HG03354 (cell line): ENCODE measurements at regions not wholly inside any gene's neighbourhood (a gene's known extent, or its start where the extent isn't known, plus 50 kb on each side); places are given as distances from the start of the nearest gene placed in this dataset.

Source experiments
- ATAC-seq: cut with Tn5 transposase; IDR thresholded peaks from one replicate; pipeline ENCODE4 v1.9.1; 2021; ENCODE audit warnings: mild to moderate bottlenecking; ENCODE audit not compliant: unreplicated experiment, poor library complexity, severe bottlenecking

- ATAC-seq: no peak
Observed at GRCh38 chr6:9982215-9982614, 432.7 kb downstream of the TFAP2A start.

GRCh38 chr6:9979996-9980395 is 434.9 kb downstream of the TFAP2A start:
- no peak for ATAC-seq

- ATAC-seq: no peak
Observed at GRCh38 chr6:9978480-9978879, 436.4 kb downstream of the TFAP2A start.

GRCh38 chr6:9977411-9977810 is 437.5 kb downstream of the TFAP2A start:
- ATAC-seq: no peak

- no peak for ATAC-seq
Observed at GRCh38 chr6:9961646-9962045, 453.2 kb downstream of the TFAP2A start.

GRCh38 chr6:9957215-9957759 is 457.6 kb downstream of the TFAP2A start:
- ATAC-seq: no peak

GRCh38 chr6:9948678-9949077 is 466.2 kb downstream of the TFAP2A start:
- no peak for ATAC-seq

- ATAC-seq: no peak
Observed at GRCh38 chr6:9943986-9944385, 470.9 kb downstream of the TFAP2A start.

- ATAC-seq: no peak
Observed at GRCh38 chr6:9943026-9943425, 471.8 kb downstream of the TFAP2A start.

- ATAC-seq: no peak
Observed at GRCh38 chr6:9942131-9942530, 472.7 kb downstream of the TFAP2A start.

- ATAC-seq: no peak
Observed at GRCh38 chr6:9938801-9939200, 476.1 kb downstream of the TFAP2A start.

- ATAC-seq: no peak
Observed at GRCh38 chr6:9937031-9937763, 477.7 kb downstream of the TFAP2A start.

- no peak for ATAC-seq
Observed at GRCh38 chr6:9936551-9936950, 478.3 kb downstream of the TFAP2A start.

GRCh38 chr6:9933677-9934076 is 481.2 kb downstream of the TFAP2A start:
- no peak for ATAC-seq

- ATAC-seq: no peak
Observed at GRCh38 chr6:9927275-9927674, 487.6 kb downstream of the TFAP2A start.

GRCh38 chr6:9924971-9925370 is 489.9 kb downstream of the TFAP2A start:
- no peak for ATAC-seq

GRCh38 chr6:9921366-9921765 is 493.5 kb downstream of the TFAP2A start:
- ATAC-seq: no peak

GRCh38 chr6:9914951-9915350 is 499.9 kb downstream of the TFAP2A start:
- ATAC-seq: no peak

- no peak for ATAC-seq
Observed at GRCh38 chr6:9901376-9901775, 513.5 kb downstream of the TFAP2A start.

GRCh38 chr6:9896806-9897205 is 518.1 kb downstream of the TFAP2A start:
- no peak for ATAC-seq

GRCh38 chr6:9890893-9891292 is 524.0 kb downstream of the TFAP2A start:
- ATAC-seq: no peak

GRCh38 chr6:9890469-9890868 is 524.4 kb downstream of the TFAP2A start:
- ATAC-seq: no peak
